ENCODE measurements at regions not wholly inside any gene's neighbourhood (a gene's known extent, or its start where the extent isn't known, plus 50 kb on each side); places are given as distances from the start of the nearest gene placed in this dataset.
"Not testable (repeated sequence)": the region's sequence is repeated elsewhere in the genome, so short reads cannot be mapped to it uniquely, and the experiment has no call there.

DNA sequence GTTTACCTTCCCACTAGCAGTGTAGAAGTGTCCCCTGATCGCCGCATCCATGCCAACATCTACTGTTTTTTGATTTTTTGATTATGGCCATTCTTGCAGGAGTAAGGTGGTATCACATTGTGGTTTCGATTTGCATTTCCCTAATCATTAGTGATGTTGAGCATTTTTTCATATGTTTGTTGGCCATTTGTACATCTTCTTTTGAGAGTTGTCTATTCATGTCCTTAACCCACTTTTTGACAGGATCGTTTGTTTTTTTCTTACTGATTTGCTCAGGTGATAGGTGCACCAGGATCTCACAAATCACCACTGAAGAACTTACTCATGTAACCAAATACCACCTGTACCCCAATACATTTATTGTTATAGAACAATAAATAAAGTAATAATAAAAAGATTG is 114.5 kb downstream of the GATA6 start:
- not testable (repeated sequence) for DNase-seq

DNA sequence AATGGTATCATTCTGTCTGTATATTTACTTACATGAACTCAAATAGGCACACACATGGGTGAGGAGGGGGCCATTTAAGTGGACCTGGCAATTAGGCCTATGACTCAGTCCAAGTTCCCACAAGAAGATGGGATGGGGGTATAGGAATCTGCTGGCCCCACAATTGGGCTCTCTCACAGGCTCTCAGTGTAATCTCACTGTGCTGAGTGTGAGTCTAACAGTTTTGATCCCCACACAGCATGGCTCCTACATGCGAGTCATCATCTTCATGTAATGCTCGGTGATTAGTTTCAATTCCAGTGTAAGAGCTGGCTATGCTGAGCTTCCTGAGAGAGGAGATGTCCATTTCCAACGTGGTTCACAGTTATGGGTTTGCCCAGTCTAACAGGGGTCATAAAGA is 114.0 kb downstream of the GATA6 start:
- peak; percentile 39 for DNase-seq

DNA sequence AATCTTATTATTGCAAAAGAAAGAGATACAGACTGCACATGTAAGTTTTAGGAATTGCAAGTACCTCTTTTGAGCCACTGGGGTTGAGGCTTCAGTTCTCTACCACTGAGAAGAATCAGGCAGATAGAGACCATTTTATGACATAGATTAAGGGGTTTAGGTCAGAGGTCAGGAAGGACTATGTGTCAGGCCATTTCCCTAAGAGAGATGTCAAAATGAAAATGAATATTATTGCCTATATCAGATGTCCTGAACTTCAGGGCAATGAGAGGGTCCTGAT is 113.7 kb downstream of the GATA6 start:
- DNase-seq = no peak

DNA sequence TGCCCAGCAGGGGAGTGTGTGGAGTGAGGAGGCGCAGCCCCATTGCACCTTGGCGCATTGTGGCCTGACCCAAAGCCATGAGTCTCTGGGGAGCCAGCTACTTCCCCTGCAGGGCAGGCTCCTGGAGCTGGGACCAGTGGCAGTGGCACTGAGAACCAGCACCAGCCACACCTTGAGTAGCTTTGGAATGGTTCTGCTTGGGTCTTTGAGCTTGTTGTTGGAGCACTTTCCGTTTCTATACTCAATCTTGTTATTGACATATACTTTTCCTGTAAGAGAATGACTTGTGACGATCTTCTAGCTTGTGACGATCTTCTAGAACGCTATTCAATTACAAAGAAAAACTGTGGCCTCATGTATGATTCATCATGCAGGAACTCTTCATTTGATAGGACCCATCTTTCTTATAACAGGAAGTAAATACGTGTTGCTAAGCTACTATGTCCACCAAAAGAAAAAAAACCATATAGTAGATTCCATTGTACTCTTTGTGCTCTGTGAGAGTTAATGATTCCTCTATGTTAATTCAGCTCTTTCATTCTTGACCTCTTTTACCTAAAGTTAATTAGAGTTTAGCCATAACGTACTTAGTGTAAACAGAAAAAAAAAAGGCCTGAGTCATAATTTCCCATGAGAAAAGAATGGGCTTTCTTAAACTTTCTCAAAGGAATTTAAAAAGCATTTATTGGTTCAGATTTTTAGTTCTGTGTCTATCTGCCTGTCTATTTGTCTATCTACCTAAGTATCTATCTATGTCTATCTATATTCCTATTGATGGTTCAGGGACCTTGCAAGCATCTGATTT is 113.1 kb downstream of the GATA6 start:
- peak; percentile 71 for DNase-seq

DNA sequence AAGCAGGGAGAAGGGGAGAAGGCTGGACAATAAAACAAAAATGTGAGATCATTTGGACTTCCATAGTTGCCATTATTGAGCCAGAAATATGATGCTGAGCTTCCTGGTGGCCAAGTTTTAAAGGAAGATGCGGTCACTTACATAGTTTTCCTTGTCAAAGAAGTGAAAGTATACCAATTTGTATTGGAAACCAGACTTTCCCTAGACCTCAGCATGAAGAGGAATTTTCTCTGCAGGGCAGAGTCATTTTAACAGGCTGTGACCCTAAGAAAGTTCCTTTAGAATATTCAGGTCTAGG is 111.0 kb downstream of the GATA6 start:
- DNase-seq = no peak

DNA sequence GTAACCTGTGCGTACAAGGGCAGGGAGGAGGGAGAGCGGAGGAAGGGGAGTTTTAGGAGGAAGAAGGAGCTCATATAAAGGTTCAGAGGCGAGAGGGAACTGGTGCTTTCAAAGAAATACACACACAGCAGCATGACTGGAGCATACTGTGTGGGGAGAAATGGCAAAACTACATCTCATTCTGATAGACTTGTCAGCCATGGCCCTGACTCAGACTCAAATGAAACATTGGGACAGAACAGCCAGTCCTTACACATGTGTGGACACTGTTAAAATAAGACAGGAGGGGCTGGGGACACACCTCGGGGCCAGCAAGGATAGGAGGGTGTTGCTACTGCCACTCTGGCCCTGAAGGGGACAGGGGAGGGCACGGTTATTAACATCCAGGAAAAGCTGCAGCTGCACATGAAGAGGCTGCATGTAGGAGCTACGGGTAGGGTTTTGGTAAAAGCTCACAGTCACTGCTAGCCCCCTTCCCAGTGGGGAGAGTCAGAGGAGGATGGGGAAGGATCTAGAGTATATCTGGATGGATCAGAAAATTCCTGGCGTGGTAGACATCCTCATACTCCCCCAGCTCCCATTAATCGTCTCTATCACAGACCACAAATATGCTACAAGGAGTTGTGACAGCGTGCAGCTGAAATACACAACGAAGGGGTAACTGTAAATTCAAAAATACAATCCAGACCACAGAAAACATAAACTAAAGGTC is 110.5 kb downstream of the GATA6 start:
- no peak for DNase-seq

DNA sequence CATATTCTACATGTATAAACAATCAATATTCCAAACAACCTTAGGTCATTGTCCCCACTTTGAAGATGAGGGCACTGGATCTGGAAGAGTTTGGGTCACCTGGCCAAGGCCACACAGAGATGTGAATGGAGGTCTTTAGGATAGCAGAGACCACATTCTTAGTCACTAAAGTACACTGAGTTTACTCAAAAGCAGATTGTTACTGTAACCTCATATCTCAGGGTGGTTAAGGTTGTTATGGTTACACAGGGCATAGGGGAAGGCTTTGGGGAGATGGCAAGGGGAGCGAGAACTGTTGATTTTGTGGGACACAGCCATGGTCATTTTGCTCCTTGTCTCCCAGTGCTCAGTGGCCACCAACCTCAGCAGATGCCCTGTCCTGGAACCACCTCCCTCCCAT is 109.4 kb downstream of the GATA6 start:
- no peak for DNase-seq

DNA sequence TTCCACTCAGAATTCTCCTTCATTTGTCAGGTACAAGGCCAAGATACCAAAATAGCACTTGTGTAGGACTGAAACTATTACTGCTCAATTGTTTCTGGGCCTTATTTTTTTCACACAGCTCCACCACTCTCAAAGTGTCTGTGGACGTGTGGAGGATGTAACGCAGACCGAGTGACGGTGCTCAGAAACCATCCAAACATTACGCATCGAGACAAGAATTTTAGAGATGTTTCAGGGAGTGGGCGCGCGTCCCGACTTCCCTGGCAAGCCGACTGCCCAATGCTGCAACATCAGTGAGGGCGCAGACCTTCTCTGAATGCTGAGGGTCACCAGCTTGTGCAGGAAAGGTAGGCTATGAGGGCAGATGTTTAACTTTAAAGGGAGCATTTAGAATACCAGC is 108.4 kb downstream of the GATA6 start:
- DNase-seq = no peak

DNA sequence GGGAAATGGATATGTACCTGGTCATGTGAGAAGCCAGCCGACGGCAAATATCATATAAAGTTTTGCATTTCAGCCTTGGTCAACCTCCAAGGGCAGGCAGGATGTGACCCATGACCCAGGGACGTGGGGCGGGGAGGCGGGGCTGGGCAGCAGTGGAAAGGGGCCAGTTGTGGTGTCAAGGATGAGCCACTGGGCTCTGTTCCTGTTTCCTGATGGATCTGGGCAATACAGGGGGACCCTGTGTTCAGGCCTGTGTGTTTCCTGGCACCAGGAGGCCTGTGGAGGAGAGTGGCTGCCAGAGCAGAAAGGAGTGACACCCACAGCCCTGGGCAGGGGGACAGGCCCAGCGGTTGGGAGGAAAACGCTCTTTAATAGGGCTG is 106.9 kb downstream of the GATA6 start:
- DNase-seq = no peak

DNA sequence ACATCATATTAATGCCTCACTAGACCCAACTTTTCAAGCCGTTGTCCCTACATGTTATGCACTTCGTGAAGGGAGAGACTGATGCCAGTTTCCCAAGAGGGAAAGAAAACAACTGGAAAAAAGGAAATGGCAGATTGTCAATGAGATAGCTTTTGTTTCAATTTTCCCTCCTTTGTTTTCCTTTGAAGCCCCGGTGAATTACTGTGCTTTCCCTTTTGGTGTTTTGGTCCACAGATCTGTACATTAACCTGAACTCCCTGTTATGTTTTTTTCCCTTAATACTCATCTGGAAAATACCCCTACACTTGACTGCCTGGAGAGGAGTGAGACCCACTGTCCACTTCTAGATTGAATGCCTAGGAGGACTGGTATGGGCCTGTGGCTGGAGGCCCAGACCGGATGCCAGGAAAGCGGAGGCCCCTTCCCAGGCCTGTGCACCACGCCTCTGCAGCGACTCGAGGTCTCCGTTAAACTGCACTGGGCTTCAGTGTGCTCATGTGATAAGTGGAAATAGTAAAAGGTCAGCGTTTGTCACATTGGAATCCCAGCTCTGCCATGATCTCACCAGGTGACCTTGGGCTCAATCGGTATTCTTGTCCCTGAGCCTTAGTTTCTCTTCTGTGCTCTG is 106.4 kb downstream of the GATA6 start:
- DNase-seq = no peak

DNA sequence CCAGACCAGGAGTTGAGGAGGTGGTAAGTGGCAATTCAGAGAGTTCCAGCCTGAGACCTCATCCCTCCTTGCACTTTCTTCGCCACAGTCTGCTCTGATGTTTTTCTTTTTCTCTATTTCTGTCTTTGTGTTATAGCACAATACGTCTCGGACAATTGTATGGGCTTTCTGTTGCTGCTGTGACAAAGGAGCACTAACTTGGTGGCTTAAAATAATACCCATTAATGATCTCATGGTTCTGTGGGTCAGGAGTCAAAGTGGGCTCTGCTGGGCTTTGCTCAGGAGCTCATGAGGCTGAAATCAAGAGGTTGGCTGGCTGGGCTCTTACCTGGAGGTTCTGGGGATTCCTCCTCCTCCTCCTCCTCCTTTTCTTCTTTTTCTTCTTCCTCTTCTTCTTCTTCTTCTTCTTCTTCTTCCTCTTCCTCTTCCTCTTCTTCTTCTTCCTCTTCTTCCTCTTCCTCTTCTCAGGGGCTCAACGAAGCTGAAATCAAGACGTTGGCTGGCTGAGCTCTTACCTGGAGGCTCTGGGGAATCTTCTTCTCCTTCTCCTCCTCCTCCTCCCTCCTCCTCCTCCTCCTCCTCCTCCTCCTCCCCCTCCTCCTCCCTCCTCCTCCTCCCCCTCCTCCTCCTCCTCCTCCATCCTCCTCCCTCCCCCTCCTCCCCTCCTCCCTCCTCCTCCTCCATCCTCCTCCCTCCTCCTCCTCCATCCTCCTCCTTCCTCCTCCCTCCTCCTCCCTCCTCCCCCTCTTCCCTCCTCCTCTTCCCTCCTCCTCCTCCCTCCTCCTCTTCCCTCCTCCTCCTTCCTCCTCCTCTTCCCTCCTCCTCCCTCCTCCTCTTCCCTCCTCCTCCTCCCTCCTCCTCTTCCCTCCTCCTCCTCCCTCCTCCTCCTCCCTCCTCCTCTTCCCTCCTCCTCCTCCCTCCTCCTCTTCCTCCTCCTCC is 104.0 kb downstream of the GATA6 start:
- DNase-seq = no peak

DNA sequence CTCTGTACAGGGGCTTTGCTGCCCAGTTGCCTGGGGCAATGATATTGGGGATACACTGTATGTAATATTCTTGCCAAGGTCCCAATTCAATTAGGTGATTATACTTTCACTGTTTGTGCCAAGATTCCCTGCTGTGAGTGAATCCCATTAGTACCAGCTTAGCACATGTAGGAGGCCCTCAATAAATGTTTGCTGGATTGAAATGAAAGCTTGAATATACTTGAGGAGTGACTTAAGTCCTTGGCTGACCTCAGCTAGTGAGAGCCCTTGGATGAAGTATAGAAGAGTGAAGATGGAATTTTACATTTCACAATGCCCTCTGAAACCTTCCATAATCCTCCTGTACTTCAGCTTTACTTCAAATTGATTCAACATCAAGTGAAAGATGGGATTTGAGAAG is 102.9 kb downstream of the GATA6 start:
- no peak for DNase-seq

DNA sequence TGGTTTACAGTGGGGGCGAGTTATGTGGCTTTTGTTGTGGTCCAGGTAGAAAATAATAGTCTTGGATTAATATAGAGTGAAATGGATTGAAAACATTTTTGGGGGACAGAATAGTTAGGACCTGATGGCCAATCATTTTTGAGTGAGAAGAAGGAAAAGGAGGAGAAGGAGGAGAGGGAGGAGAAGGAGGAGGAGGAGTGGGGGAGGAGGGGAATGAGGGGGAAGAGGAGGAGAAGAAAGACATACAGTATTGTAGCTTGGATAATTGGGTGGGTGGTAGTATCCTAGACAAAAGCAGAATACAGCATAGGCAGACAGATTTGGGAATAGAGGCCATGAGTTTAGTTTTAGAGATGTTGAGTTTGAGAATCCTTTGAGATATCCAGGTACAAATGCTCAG is 101.6 kb downstream of the GATA6 start:
- DNase-seq = no peak

DNA sequence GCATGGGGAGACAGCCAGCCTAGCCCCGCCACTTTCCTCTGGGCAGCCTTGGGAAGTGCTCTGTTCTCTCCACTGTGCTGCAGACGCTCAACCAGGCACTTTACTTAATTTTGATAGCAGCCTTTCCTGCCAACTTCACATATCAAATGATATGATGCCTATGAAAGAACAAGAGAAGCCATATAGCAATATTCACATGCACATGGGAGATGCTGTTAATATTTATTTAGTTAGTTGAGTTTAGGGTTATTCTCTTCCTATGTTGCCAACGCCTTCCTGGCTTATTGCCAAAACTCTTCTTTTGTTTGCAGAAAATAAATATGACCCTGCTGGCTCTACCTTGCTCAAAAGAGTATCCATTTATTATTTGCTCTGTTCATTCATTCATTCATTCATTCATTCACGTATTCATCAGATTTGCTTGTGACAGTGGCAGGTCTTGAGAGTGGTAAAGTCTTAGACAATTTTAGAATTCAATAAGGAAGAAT is 99.3 kb downstream of the GATA6 start:
- DNase-seq = no peak

DNA sequence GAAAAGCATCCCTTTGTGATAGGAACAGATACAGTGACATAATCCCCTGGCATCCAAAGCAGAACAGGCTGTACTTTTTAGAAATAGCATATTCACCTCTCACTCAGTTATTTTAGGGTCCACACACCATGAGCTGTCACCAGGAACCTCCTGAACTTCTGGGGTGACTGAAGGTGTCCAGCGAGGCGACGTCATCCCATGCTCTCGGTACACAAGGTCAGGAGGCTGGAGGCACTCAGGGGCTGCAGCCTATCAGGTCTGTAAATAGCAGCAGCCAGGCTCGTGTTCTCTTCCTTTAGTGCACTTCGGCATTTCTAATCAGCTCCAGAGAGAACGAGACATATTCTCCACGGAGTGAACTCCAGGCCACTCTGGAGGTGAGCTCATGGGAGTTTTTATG is 98.3 kb downstream of the GATA6 start:
- DNase-seq = no peak

DNA sequence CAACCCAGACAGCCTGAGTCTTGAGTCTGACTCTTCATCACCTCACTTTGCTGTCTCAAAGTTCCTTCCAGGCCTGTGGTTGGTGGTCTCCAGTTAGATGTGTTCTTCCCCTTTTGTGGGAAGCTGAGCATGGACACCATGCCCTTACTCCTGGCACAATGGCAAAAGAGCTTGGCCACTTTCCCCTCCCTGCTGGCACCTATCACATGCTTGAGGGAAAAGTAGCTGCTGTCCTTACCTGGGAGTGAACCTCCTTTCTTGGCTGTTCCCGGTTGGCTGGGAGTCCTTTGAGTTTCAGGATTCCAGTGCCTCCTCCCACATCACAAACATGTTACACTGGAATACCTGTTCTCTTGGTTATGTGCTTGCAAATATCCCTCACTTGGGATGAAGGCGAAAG is 97.8 kb downstream of the GATA6 start:
- DNase-seq = no peak

DNA sequence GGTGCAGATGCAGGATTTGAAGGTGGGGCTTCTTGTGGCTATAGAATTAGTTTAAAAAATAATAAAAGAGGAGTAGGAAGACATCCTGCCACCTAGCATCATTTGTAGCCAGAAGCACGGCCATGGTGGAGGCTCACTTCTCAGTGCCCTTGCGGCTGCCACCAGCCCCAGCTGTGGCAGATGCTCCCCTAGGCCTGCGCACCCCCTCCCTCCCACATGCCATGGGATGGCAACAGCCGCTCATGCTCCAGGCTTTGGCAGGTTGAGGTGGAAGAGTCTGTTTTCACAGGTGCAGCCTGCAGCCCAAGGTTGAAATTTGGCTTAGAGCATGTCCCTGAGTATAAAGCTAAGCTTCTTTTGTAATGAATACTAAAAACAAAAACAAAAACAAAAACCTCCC is 96.4 kb downstream of the GATA6 start:
- no peak for DNase-seq

DNA sequence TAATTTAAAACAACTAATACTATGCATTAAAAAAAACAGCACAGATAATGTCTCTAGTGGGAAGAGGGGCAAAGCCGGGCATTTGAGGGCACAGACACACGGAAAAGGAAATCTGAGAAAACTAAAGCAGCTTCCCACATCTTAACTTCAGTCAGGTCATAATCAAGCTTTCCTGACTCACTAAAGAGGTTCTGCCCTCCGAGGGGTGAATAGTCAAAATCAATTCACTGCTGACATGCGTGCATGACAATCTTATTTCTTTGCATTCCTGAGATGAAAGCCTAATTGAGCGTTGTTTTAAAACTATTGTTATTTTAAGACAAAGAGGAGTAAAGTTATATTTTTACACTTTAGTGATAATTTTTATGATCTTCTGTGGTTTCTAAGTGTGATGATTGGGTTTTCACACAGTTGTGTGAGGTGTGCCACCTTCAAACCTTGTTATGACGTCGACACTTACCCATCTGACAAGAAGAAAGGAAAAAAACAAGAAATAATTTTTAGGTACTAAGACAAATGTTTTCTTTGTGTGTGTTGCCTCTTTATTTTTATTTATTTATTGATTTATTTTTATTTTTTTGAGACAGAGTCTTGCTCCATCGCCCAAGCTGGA is 90.9 kb downstream of the GATA6 start:
- no peak for DNase-seq

DNA sequence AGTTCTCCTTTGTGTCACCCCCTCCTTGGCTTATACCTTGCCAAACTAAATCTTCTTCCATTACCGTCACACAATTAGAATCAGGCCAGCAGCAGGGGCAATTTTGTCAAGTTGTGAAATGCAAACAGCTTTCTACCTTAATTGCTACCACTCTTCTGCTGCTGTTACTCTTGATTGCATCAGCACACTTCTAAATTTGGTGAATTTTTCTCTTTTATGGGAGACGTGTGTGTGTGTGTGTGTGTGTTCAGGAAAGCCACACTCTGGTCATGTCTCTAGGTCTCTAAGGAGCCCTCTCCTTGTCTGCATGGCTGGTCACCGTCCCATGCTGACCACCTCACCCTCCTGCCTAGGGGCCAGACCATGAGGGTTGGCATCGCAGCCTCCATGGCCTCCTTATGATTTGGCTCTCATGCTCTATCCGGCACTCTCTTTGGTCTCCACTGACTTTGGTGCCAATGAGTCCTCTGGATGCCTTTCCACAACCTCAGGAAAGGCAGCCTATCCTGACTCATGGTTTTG is 87.7 kb downstream of the GATA6 start:
- DNase-seq = no peak

DNA sequence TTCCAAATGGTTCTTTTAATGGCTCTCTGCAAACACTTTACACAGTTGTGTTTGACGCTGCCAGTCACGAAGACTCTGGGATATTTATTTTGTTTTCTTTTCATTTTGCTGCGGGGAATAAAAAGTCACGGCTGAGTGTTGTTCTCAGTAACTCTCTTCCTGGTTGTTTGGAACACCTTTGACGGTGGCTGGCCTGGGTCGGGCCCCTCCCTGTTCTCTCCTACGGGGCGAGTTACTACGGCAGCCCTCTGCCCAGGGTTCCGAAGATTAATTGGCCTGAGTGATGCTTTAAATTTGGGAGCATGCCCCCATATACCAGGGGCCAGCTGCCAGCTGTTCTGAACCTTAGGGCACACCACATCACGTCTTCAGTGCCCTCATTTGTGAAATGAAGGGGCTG is 84.7 kb downstream of the GATA6 start:
- DNase-seq = no peak

DNA sequence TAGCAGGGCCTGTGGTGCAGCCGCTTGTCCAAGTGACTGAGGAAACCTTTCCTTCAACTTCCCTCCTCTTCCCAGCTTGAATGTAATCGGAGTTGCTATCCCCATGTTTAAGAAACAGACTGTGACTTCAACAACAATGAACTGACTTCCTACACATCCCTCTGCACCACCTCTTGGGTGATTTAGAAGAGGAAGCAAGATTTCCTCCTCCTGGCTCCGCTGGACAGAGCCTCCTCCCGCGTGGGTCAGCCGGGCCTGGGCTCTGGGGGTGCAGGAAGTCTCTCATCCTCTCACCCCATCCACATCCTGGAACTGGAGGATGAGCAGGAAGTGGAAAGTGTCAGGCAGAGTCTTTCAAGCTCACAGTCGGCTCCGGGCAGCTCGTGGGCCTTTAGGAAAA is 84.3 kb downstream of the GATA6 start:
- DNase-seq = peak; percentile 1

DNA sequence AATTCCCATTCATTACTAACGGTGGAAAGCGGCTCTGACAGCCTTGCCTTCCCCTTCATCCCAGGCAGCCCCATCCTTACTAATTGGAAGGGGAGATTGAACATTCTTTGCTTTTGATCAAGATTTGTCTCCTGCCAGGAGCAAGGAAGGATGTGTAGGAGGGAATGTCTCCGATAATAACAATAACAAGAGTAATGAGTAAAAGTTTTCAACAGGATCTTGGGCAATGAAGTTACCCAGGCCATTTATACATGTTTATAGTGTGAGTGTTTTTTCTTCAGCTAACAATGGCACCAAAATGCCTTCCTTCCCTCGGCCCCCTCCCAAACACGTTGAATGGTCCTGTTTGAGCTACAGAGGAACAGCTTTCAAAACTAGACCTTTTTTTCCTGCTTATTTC is 83.8 kb downstream of the GATA6 start:
- no peak for DNase-seq

Data from inflammatory macrophage treated with lipopolysaccharide for 4 hours (primary cell).